ENCODE measurements at regions not wholly inside any gene's neighbourhood (a gene's known extent, or its start where the extent isn't known, plus 50 kb on each side); places are given as distances from the start of the nearest gene placed in this dataset.
A peak's percentile ranks its signal among the peaks of the same experiment; 100 is the strongest.

DNA sequence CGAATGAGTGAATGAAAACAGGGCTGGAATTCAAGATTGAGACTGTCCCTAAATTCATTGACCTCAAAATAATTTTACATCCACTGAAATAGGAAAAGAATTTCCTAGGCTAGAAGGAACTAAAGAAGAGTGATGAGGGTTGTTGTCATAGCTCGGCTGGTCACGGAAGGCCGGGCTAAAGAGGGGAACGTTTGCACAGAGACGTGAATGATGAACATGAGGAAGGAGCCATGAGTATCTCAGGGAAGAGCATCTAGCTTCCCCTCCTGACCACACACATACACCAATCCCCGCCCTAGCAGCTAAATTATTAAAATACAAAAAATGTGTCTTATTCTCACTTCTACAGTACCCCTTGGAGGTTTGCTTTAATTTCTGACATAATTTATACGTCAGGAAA is 124.4 kb upstream of the ABCA1 start:
- no peak overlapping the region for H3K4me3 ChIP-seq (ENCODE audit: low read depth in 2 of 2, low read length in 1 of 2)

DNA sequence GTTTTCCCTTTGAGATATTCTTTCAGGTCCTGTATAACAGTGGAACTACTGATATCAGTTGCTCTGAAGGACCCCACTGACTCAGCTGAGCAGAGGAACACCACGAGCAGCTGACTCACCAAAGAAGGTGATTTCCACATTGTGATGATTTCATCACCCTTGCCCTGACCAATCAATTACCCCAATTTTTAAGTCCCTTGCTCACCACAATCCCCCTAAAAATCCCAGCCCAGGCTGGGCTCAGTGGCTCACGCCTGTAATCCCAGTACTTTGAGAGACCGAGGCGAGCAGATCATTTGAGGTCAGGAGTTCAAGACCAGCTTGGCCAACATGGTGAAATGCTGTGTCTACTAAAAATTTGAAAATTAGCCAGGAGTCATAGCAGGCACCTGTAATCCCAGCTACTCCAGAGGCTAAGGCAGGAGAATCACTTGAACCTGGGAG is 125.3 kb upstream of the ABCA1 start:
- CTCF ChIA-PET, result interaction anchor here (1.4 to 1.6 kb wide), 3 partner anchors 9 to 190 kb away, joined by 3 to 9 read pairs (median 4); no protein-coding TSS in a partner anchor
- H3K27me3 ChIP-seq (ENCODE audit: insufficient read depth), result no peaks in the 10 kb centered on the region
- no peak overlapping the region for H3K27ac ChIP-seq (ENCODE audit: low read depth in 2 of 2, low read length in 1 of 2)
- TF ChIP-seq, protein P1, sequence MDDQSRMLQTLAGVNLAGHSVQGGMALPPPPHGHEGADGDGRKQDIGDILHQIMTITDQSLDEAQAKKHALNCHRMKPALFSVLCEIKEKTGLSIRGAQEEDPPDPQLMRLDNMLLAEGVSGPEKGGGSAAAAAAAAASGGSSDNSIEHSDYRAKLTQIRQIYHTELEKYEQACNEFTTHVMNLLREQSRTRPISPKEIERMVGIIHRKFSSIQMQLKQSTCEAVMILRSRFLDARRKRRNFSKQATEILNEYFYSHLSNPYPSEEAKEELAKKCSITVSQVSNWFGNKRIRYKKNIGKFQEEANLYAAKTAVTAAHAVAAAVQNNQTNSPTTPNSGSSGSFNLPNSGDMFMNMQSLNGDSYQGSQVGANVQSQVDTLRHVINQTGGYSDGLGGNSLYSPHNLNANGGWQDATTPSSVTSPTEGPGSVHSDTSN (IDR thresholded peaks at IDR 0.05), result peak; percentile 25; the same call in 1 of the 2 replicates
- TF ChIP-seq GABPA (IDR thresholded peaks at IDR 0.05; ENCODE audit: low read depth) (no peak), JUND (IDR thresholded peaks at IDR 0.05) (0 out of 2 replicates have a peak, but pooled peaks have one; percentile 28), POLR2AphosphoS5 (IDR thresholded peaks at IDR 0.05; ENCODE audit: low read depth, low read length) (no peak), RAD21 (IDR thresholded peaks at IDR 0.05; ENCODE audit: low read length) (no peak), FOSL2 (IDR thresholded peaks at IDR 0.05; ENCODE audit: borderline replicate concordance, low read depth) (peak; percentile 61), TCF12 (IDR thresholded peaks at IDR 0.05) (no peak)
- TF ChIP-seq, protein P2, sequence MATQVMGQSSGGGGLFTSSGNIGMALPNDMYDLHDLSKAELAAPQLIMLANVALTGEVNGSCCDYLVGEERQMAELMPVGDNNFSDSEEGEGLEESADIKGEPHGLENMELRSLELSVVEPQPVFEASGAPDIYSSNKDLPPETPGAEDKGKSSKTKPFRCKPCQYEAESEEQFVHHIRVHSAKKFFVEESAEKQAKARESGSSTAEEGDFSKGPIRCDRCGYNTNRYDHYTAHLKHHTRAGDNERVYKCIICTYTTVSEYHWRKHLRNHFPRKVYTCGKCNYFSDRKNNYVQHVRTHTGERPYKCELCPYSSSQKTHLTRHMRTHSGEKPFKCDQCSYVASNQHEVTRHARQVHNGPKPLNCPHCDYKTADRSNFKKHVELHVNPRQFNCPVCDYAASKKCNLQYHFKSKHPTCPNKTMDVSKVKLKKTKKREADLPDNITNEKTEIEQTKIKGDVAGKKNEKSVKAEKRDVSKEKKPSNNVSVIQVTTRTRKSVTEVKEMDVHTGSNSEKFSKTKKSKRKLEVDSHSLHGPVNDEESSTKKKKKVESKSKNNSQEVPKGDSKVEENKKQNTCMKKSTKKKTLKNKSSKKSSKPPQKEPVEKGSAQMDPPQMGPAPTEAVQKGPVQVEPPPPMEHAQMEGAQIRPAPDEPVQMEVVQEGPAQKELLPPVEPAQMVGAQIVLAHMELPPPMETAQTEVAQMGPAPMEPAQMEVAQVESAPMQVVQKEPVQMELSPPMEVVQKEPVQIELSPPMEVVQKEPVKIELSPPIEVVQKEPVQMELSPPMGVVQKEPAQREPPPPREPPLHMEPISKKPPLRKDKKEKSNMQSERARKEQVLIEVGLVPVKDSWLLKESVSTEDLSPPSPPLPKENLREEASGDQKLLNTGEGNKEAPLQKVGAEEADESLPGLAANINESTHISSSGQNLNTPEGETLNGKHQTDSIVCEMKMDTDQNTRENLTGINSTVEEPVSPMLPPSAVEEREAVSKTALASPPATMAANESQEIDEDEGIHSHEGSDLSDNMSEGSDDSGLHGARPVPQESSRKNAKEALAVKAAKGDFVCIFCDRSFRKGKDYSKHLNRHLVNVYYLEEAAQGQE (IDR thresholded peaks at IDR 0.05; ENCODE audit: low read depth, low read length), result no peak
- H3K9me2 ChIP-seq, result no peaks in the 10 kb centered on the region
- H3K9ac ChIP-seq, result no peak overlapping the region
- H4K20me1 ChIP-seq (ENCODE audit: insufficient read depth), result no peaks in the 10 kb centered on the region
- peaks cover 8% of the 10 kb centered on the region for H3F3A ChIP-seq (replicated peaks; ENCODE audit: insufficient read depth)
- no peak overlapping the region for H2AFZ ChIP-seq (ENCODE audit: low read depth)
- H3K79me2 ChIP-seq (ENCODE audit: insufficient read depth), result no peaks in the 10 kb centered on the region
- H3K36me3 ChIP-seq (replicated peaks in 1 of 2; ENCODE audit: control insufficient read depth in 1 of 2, insufficient read depth in 2 of 2, low read length in 1 of 2), result no peaks in the 10 kb centered on the region
- H3K4me1 ChIP-seq (ENCODE audit: control insufficient read depth in 1 of 2, insufficient read depth in 2 of 2, low read depth in 1 of 2, low read length in 1 of 2), result 0 out of 4 replicates have a peak, but pooled peaks cover 0 to 5% of the 10 kb centered on the region in 2 experiments
- no peaks in the 10 kb centered on the region for H3K9me3 ChIP-seq
- no peak overlapping the region for H3K4me3 ChIP-seq (ENCODE audit: low read depth in 2 of 2, low read length in 1 of 2)
- 73% methylated on average over 4 of the region's 4 CpGs for WGBS (ENCODE audit: low lambda C conversion rate)
- H3K4me2 ChIP-seq, result no peak overlapping the region
- DNase-seq, result no peak
- POLR2A ChIA-PET, result no interaction called here

More for the DNA sequence above, 124.4 kb upstream of the ABCA1 start:
- Histone ChIP-seq H4K20me1 (ENCODE audit: insufficient read depth) (no peaks in the 10 kb centered on the region), H3K79me2 (ENCODE audit: insufficient read depth) (no peaks in the 10 kb centered on the region), H3K9me2 (no peaks in the 10 kb centered on the region), H3K27me3 (ENCODE audit: insufficient read depth) (no peaks in the 10 kb centered on the region), H3K4me2 (no peak overlapping the region), H3K27ac (ENCODE audit: low read depth in 2 of 2, low read length in 1 of 2) (no peak overlapping the region), H3K9ac (no peak overlapping the region), H3K4me1 (ENCODE audit: control insufficient read depth in 1 of 2, insufficient read depth in 2 of 2, low read depth in 1 of 2, low read length in 1 of 2) (peaks cover 5% of the 10 kb centered on the region in 2 experiments; a peak in 2 of 4 replicates), H3K9me3 (no peaks in the 10 kb centered on the region), H2AFZ (ENCODE audit: low read depth) (no peak overlapping the region), H3F3A (replicated peaks; ENCODE audit: insufficient read depth) (peaks cover 8% of the 10 kb centered on the region), H3K36me3 (replicated peaks in 1 of 2; ENCODE audit: control insufficient read depth in 1 of 2, insufficient read depth in 2 of 2, low read length in 1 of 2) (no peaks in the 10 kb centered on the region)
- WGBS (ENCODE audit: low lambda C conversion rate), result 95% methylated on average over 8 of the region's 8 CpGs
- no peak for DNase-seq
- CTCF ChIA-PET, result interaction anchor here (1.4 to 1.6 kb wide), 2 partner anchors 8 to 11 kb away, joined by 4 to 9 read pairs; no protein-coding TSS in a partner anchor
- POLR2A ChIA-PET, result interaction anchor here (0.6 kb wide), 1 partner anchor 82 kb away, joined by 7 read pairs; no protein-coding TSS in a partner anchor
- TF ChIP-seq SIN3A (IDR thresholded peaks at IDR 0.05; ENCODE audit: borderline replicate concordance, low read depth, low read length) (no peak), JUND (IDR thresholded peaks at IDR 0.05) (no peak), RXRA (IDR thresholded peaks at IDR 0.05; ENCODE audit: borderline replicate concordance, low read depth) (no peak), NFIC (IDR thresholded peaks at IDR 0.05; ENCODE audit: borderline replicate concordance) (no peak), POLR2AphosphoS5 (IDR thresholded peaks at IDR 0.05; ENCODE audit: low read depth, low read length) (no peak), EZH2phosphoT487 (IDR thresholded peaks at IDR 0.05; ENCODE audit: borderline replicate concordance, low read depth) (no peak), RAD21 (IDR thresholded peaks at IDR 0.05; ENCODE audit: low read length) (no peak), TAF1 (IDR thresholded peaks at IDR 0.05; ENCODE audit: borderline replicate concordance, low read depth, low read length) (no peak), NRF1 (IDR thresholded peaks at IDR 0.05; ENCODE audit: low read depth, low read length) (no peak)
- TF ChIP-seq, protein P3, sequence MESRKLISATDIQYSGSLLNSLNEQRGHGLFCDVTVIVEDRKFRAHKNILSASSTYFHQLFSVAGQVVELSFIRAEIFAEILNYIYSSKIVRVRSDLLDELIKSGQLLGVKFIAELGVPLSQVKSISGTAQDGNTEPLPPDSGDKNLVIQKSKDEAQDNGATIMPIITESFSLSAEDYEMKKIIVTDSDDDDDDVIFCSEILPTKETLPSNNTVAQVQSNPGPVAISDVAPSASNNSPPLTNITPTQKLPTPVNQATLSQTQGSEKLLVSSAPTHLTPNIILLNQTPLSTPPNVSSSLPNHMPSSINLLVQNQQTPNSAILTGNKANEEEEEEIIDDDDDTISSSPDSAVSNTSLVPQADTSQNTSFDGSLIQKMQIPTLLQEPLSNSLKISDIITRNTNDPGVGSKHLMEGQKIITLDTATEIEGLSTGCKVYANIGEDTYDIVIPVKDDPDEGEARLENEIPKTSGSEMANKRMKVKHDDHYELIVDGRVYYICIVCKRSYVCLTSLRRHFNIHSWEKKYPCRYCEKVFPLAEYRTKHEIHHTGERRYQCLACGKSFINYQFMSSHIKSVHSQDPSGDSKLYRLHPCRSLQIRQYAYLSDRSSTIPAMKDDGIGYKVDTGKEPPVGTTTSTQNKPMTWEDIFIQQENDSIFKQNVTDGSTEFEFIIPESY (IDR thresholded peaks at IDR 0.05; ENCODE audit: borderline replicate concordance, low read depth), result no peak
- TF ChIP-seq, protein P1 (IDR thresholded peaks at IDR 0.05), result no peak
- TF ChIP-seq, protein P4, sequence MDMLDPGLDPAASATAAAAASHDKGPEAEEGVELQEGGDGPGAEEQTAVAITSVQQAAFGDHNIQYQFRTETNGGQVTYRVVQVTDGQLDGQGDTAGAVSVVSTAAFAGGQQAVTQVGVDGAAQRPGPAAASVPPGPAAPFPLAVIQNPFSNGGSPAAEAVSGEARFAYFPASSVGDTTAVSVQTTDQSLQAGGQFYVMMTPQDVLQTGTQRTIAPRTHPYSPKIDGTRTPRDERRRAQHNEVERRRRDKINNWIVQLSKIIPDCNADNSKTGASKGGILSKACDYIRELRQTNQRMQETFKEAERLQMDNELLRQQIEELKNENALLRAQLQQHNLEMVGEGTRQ (IDR thresholded peaks at IDR 0.05; ENCODE audit: borderline replicate concordance, low read depth, low read length), result no peak
